Endothelial cell of umbilical vein (primary cell): ENCODE measurements at regions not wholly inside any gene's neighbourhood (a gene's known extent, or its start where the extent isn't known, plus 50 kb on each side); places are given as distances from the start of the nearest gene placed in this dataset.

Experiments
- EZH2 ChIP-seq: IDR thresholded peaks from 2 replicates; pipeline ENCODE4 v1.6.1; 2012; ENCODE audit warnings: borderline replicate concordance, low read depth, mild to moderate bottlenecking, moderate library complexity, low read length, inconsistent platforms; ENCODE audit not compliant: severe bottlenecking
- MAX ChIP-seq: IDR thresholded peaks from 2 replicates; pipeline ENCODE4 v1.6.1; 2011; ENCODE audit not compliant: insufficient read depth, insufficient read length
- POLR2A ChIP-seq: IDR thresholded peaks from 2 replicates; pipeline ENCODE4 v1.6.1; 2012; ENCODE audit warnings: low read depth, mild to moderate bottlenecking, control low read depth, low read length
- POLR2AphosphoS5 ChIP-seq: IDR thresholded peaks from 2 replicates; pipeline ENCODE4 v1.6.1; 2012; ENCODE audit warnings: low read depth, mild to moderate bottlenecking, control low read depth, low read length, moderate library complexity; ENCODE audit not compliant: insufficient read depth
- TF ChIP-seq, protein P1 (sequence below), 2 donors: IDR thresholded peaks; 1 replicate in 1 of 2; 2 replicates in 1 of 2; pipeline ENCODE4 v1.5.1; 2011; ENCODE audit warnings: low read length in 2 of 2, mild to moderate bottlenecking in 2 of 2, moderate library complexity in 2 of 2, control low read depth in 1 of 2, inconsistent platforms in 1 of 2, low read depth in 1 of 2; ENCODE audit not compliant: insufficient read depth in 1 of 2; ENCODE audit errors: extremely low read depth in 1 of 2

- TF ChIP-seq, protein P1, sequence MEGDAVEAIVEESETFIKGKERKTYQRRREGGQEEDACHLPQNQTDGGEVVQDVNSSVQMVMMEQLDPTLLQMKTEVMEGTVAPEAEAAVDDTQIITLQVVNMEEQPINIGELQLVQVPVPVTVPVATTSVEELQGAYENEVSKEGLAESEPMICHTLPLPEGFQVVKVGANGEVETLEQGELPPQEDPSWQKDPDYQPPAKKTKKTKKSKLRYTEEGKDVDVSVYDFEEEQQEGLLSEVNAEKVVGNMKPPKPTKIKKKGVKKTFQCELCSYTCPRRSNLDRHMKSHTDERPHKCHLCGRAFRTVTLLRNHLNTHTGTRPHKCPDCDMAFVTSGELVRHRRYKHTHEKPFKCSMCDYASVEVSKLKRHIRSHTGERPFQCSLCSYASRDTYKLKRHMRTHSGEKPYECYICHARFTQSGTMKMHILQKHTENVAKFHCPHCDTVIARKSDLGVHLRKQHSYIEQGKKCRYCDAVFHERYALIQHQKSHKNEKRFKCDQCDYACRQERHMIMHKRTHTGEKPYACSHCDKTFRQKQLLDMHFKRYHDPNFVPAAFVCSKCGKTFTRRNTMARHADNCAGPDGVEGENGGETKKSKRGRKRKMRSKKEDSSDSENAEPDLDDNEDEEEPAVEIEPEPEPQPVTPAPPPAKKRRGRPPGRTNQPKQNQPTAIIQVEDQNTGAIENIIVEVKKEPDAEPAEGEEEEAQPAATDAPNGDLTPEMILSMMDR (IDR thresholded peaks at IDR 0.05; ENCODE audit: extremely low read depth in 1 of 2, insufficient read depth in 1 of 2, low read depth in 1 of 2, low read length in 2 of 2): no peak
- TF ChIP-seq POLR2AphosphoS5 (no peak), EZH2 (no peak), POLR2A (no peak), MAX (no peak)
These were observed 448.6 kb upstream of the CDH4 start for GRCh38 chr20:60803335-60804055.
